DMS79 (cell line): ENCODE measurements at regions not wholly inside any gene's neighbourhood (a gene's known extent, or its start where the extent isn't known, plus 50 kb on each side); places are given as distances from the start of the nearest gene placed in this dataset.

ENCODE experiments used
- DNase-seq: peaks from one replicate; lab custom pipeline; 2025; lab: John Stamatoyannopoulos, UW

- DNase-seq, result no peak
Measured at GRCh38 chr3:168154089-168154488, 58.4 kb upstream of the GOLIM4 start.

- DNase-seq, result no peak
Measured at GRCh38 chr3:168152149-168152548, 56.4 kb upstream of the GOLIM4 start.
